ENCODE measurements at regions not wholly inside any gene's neighbourhood (a gene's known extent, or its start where the extent isn't known, plus 50 kb on each side); places are given as distances from the start of the nearest gene placed in this dataset.

- TF ChIP-seq EZH2phosphoT487 (IDR thresholded peaks at IDR 0.05; ENCODE audit: borderline replicate concordance, low read depth, low read length) (no peak), CTCF (conservative IDR thresholded peaks at IDR 0.05; ENCODE audit: low read length) (no peak)
- intact Hi-C loops (cut with micrococcal nuclease; ENCODE audit: unreplicated experiment): no loop called here
- Histone ChIP-seq H3K4me1 (ENCODE audit: insufficient read depth, low read length, poor library complexity, severe bottlenecking) (no peaks in the 10 kb centered on the region), H3K4me3 (ENCODE audit: low read depth, low read length, poor library complexity, severe bottlenecking) (no peak overlapping the region), H3K9me3 (ENCODE audit: low read length) (no peaks in the 10 kb centered on the region), H2AFZ (ENCODE audit: low read length) (no peak overlapping the region), H3K36me3 (ENCODE audit: insufficient read depth, low read length) (no peaks in the 10 kb centered on the region), H3K4me2 (ENCODE audit: low read length) (no peak overlapping the region), H3K79me2 (ENCODE audit: insufficient read depth, low read depth, low read length) (no peaks in the 10 kb centered on the region), H4K20me1 (ENCODE audit: insufficient read depth, low read length) (no peaks in the 10 kb centered on the region), H3K27ac (ENCODE audit: low read depth, low read length, poor library complexity, severe bottlenecking) (no peak overlapping the region), H3K9me2 (ENCODE audit: insufficient read depth, low read length) (no peaks in the 10 kb centered on the region)
- no TSS peak for BruUV-seq (replicated peaks)
- POLR2A ChIA-PET: no interaction called here
- DNase-seq (ENCODE audit: low spot score): no peak
- CTCF ChIA-PET (ENCODE audit: unreplicated experiment): no interaction called here
Observed at GRCh38 chr4:164378361-164378760, 375.6 kb upstream of the SMIM31 start.

- Histone ChIP-seq H3K4me2 (ENCODE audit: low read length) (no peak overlapping the region), H3K9me3 (ENCODE audit: low read length) (no peaks in the 10 kb centered on the region), H3K9me2 (ENCODE audit: insufficient read depth, low read length) (no peaks in the 10 kb centered on the region), H3K79me2 (ENCODE audit: insufficient read depth, low read depth, low read length) (no peaks in the 10 kb centered on the region), H3K27ac (ENCODE audit: low read depth, low read length, poor library complexity, severe bottlenecking) (no peak overlapping the region), H3K4me1 (ENCODE audit: insufficient read depth, low read length, poor library complexity, severe bottlenecking) (no peaks in the 10 kb centered on the region), H3K36me3 (ENCODE audit: insufficient read depth, low read length) (no peaks in the 10 kb centered on the region), H2AFZ (ENCODE audit: low read length) (no peak overlapping the region), H4K20me1 (ENCODE audit: insufficient read depth, low read length) (no peaks in the 10 kb centered on the region), H3K4me3 (ENCODE audit: low read depth, low read length, poor library complexity, severe bottlenecking) (no peak overlapping the region)
- CTCF ChIA-PET (ENCODE audit: unreplicated experiment): no interaction called here
- POLR2A ChIA-PET: no interaction called here
- BruUV-seq (replicated peaks): no TSS peak
- no peak for DNase-seq (ENCODE audit: low spot score)
- no peak for TF ChIP-seq CTCF (conservative IDR thresholded peaks at IDR 0.05; ENCODE audit: low read length)
- no peak for TF ChIP-seq EZH2phosphoT487 (IDR thresholded peaks at IDR 0.05; ENCODE audit: borderline replicate concordance, low read depth, low read length)
- intact Hi-C loops (cut with micrococcal nuclease; ENCODE audit: unreplicated experiment): no loop called here
Observed at GRCh38 chr4:164379694-164380093, 374.2 kb upstream of the SMIM31 start.

GRCh38 chr4:164381859-164382258 is 372.1 kb upstream of the SMIM31 start:
- POLR2A ChIA-PET: no interaction called here
- intact Hi-C loops (cut with micrococcal nuclease; ENCODE audit: unreplicated experiment): no loop called here
- no peak overlapping the region for H3K4me2 ChIP-seq (ENCODE audit: low read length)

More at GRCh38 chr4:164381859-164382258, 372.1 kb upstream of the SMIM31 start:
- H3K79me2 ChIP-seq (ENCODE audit: insufficient read depth, low read depth, low read length): no peaks in the 10 kb centered on the region
- no peaks in the 10 kb centered on the region for H4K20me1 ChIP-seq (ENCODE audit: insufficient read depth, low read length)
- no peak overlapping the region for H2AFZ ChIP-seq (ENCODE audit: low read length)
- no peaks in the 10 kb centered on the region for H3K4me1 ChIP-seq (ENCODE audit: insufficient read depth, low read length, poor library complexity, severe bottlenecking)
- H3K9me2 ChIP-seq (ENCODE audit: insufficient read depth, low read length): no peaks in the 10 kb centered on the region
- no peak overlapping the region for H3K4me3 ChIP-seq (ENCODE audit: low read depth, low read length, poor library complexity, severe bottlenecking)
- CTCF ChIA-PET (ENCODE audit: unreplicated experiment): no interaction called here
- TF ChIP-seq CTCF (conservative IDR thresholded peaks at IDR 0.05; ENCODE audit: low read length): no peak
- no peak for TF ChIP-seq EZH2phosphoT487 (IDR thresholded peaks at IDR 0.05; ENCODE audit: borderline replicate concordance, low read depth, low read length)
- no peaks in the 10 kb centered on the region for H3K36me3 ChIP-seq (ENCODE audit: insufficient read depth, low read length)
- H3K27ac ChIP-seq (ENCODE audit: low read depth, low read length, poor library complexity, severe bottlenecking): no peak overlapping the region
- DNase-seq (ENCODE audit: low spot score): no peak
- no TSS peak for BruUV-seq (replicated peaks)
- no peaks in the 10 kb centered on the region for H3K9me3 ChIP-seq (ENCODE audit: low read length)

Measured in OCI-LY7 (cell line).